ENCODE measurements at regions not wholly inside any gene's neighbourhood (a gene's known extent, or its start where the extent isn't known, plus 50 kb on each side); places are given as distances from the start of the nearest gene placed in this dataset.
A peak's percentile ranks its signal among the peaks of the same experiment; 100 is the strongest.
"Not testable (repeated sequence)": the region's sequence is repeated elsewhere in the genome, so short reads cannot be mapped to it uniquely, and the experiment has no call there.

- TF ChIP-seq POLR2A (IDR thresholded peaks at IDR 0.05; ENCODE audit: low read depth, low read length), result no peak
- peak; percentile 64 for FAIRE-seq
- DNase-seq (ENCODE audit: insufficient read length, low spot score), result no peak
These were observed 125.6 kb upstream of the CDC42EP3 start for GRCh38 chr2:37797081-37797480.

- no peak for DNase-seq (ENCODE audit: insufficient read length, low spot score)
- no peak for TF ChIP-seq POLR2A (IDR thresholded peaks at IDR 0.05; ENCODE audit: low read depth, low read length)
- no peak for FAIRE-seq
These were observed 126.6 kb upstream of the RMDN2 start for GRCh38 chr2:37798315-37799005.

GRCh38 chr2:37800176-37800858 lies 124.8 kb upstream of the RMDN2 start:
- FAIRE-seq, result no peak
- TF ChIP-seq POLR2A (IDR thresholded peaks at IDR 0.05; ENCODE audit: low read depth, low read length), result no peak
- no peak for DNase-seq (ENCODE audit: insufficient read length, low spot score)

GRCh38 chr2:37802211-37802752 lies 122.8 kb upstream of the RMDN2 start:
- DNase-seq (ENCODE audit: insufficient read length, low spot score) (no peak), FAIRE-seq (no peak)
- no peak for TF ChIP-seq POLR2A (IDR thresholded peaks at IDR 0.05; ENCODE audit: low read depth, low read length)

- no peak for DNase-seq (ENCODE audit: insufficient read length, low spot score)
- no peak for TF ChIP-seq POLR2A (IDR thresholded peaks at IDR 0.05; ENCODE audit: low read depth, low read length)
These were observed 122.1 kb upstream of the RMDN2 start for GRCh38 chr2:37802899-37803379.

GRCh38 chr2:37806004-37806403 lies 119.1 kb upstream of the RMDN2 start:
- FAIRE-seq; DNase-seq (ENCODE audit: insufficient read length, low spot score): not testable (repeated sequence)

More at GRCh38 chr2:37802899-37803379, 122.1 kb upstream of the RMDN2 start:
- FAIRE-seq, result peak; percentile 66

- no peak for TF ChIP-seq POLR2A (IDR thresholded peaks at IDR 0.05; ENCODE audit: low read depth, low read length)
- DNase-seq (ENCODE audit: insufficient read length, low spot score) (no peak), FAIRE-seq (no peak)
These were observed 115.6 kb upstream of the RMDN2 start for GRCh38 chr2:37809525-37809924.

- no peak for FAIRE-seq
- no peak for TF ChIP-seq POLR2A (IDR thresholded peaks at IDR 0.05; ENCODE audit: low read depth, low read length)
- DNase-seq (ENCODE audit: insufficient read length, low spot score), result no peak
These were observed 115.0 kb upstream of the RMDN2 start for GRCh38 chr2:37809931-37810570.

- no peak for FAIRE-seq
- TF ChIP-seq POLR2A (IDR thresholded peaks at IDR 0.05; ENCODE audit: low read depth, low read length), result no peak
- DNase-seq (ENCODE audit: insufficient read length, low spot score), result no peak
These were observed 112.7 kb upstream of the RMDN2 start for GRCh38 chr2:37812414-37812813.

GRCh38 chr2:37812941-37813730 lies 112.0 kb upstream of the RMDN2 start:
- no peak for TF ChIP-seq POLR2A (IDR thresholded peaks at IDR 0.05; ENCODE audit: low read depth, low read length)
- FAIRE-seq (no peak), DNase-seq (ENCODE audit: insufficient read length, low spot score) (no peak)

- DNase-seq (ENCODE audit: insufficient read length, low spot score), result peak; percentile 53
- FAIRE-seq, result peak; percentile 87
These were observed 109.1 kb upstream of the RMDN2 start for GRCh38 chr2:37816036-37816435.

GRCh38 chr2:37816686-37817085 lies 108.4 kb upstream of the RMDN2 start:
- DNase-seq (ENCODE audit: insufficient read length, low spot score) (no peak), FAIRE-seq (no peak)
- no peak for TF ChIP-seq POLR2A (IDR thresholded peaks at IDR 0.05; ENCODE audit: low read depth, low read length)

More at GRCh38 chr2:37816036-37816435, 109.1 kb upstream of the RMDN2 start:
- TF ChIP-seq POLR2A (IDR thresholded peaks at IDR 0.05; ENCODE audit: low read depth, low read length), result no peak

GRCh38 chr2:37819186-37819585 lies 105.9 kb upstream of the RMDN2 start:
- TF ChIP-seq POLR2A (IDR thresholded peaks at IDR 0.05; ENCODE audit: low read depth, low read length), result no peak
- no peak for FAIRE-seq
- DNase-seq (ENCODE audit: insufficient read length, low spot score), result no peak

Data from H54 (cell line).